ENCODE measurements at regions not wholly inside any gene's neighbourhood (a gene's known extent, or its start where the extent isn't known, plus 50 kb on each side); places are given as distances from the start of the nearest gene placed in this dataset.

GRCh38 chr22:48923996-48924395, 903.7 kb downstream of the BRD1 start:
- H3K4me3 ChIP-seq (ENCODE audit: low read depth, low read length) = no peak overlapping the region
- no peak for TF ChIP-seq CTCF (conservative IDR thresholded peaks at IDR 0.05; ENCODE audit: low read depth, low read length)
- no peak for DNase-seq (ENCODE audit: low read depth)

- DNase-seq (ENCODE audit: low read depth) = no peak
- no peak for TF ChIP-seq CTCF (conservative IDR thresholded peaks at IDR 0.05; ENCODE audit: low read depth, low read length)
- H3K4me3 ChIP-seq (ENCODE audit: low read depth, low read length) = no peak overlapping the region
Measured at GRCh38 chr22:48923165-48923865, 904.4 kb downstream of the BRD1 start.

DNA sequence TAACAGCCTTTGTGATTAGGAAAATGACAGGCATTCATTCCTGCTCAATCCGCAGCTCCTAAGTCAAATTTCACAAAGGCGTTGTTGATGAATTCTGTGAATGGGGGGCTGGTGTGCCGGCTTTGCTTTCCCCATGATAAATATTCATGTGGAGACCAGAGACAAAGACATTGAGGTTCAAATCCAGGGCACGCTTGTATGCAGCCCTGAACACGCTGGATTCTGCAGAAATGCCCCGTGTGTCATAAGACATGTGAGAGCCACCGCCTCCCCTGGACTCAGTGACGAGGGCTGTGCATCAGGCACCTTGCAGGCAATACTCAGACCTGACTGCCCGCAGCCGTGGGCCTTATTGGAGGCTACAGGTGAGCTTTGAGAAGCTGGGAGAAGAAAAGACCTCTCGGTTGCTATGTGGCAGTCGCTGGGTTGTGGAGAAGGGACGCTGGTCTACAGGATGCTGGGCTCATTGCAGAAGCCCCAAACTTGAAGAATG, 906.2 kb downstream of the BRD1 start:
- DNase-seq (ENCODE audit: low read depth) = no peak
- H3K4me3 ChIP-seq (ENCODE audit: low read depth, low read length) = no peak overlapping the region
- no peak for TF ChIP-seq CTCF (conservative IDR thresholded peaks at IDR 0.05; ENCODE audit: low read depth, low read length)

GRCh38 chr22:48920776-48921241, 906.9 kb downstream of the BRD1 start:
- no peak overlapping the region for H3K4me3 ChIP-seq (ENCODE audit: low read depth, low read length)
- TF ChIP-seq CTCF (conservative IDR thresholded peaks at IDR 0.05; ENCODE audit: low read depth, low read length) = no peak
- DNase-seq (ENCODE audit: low read depth) = no peak

DNA sequence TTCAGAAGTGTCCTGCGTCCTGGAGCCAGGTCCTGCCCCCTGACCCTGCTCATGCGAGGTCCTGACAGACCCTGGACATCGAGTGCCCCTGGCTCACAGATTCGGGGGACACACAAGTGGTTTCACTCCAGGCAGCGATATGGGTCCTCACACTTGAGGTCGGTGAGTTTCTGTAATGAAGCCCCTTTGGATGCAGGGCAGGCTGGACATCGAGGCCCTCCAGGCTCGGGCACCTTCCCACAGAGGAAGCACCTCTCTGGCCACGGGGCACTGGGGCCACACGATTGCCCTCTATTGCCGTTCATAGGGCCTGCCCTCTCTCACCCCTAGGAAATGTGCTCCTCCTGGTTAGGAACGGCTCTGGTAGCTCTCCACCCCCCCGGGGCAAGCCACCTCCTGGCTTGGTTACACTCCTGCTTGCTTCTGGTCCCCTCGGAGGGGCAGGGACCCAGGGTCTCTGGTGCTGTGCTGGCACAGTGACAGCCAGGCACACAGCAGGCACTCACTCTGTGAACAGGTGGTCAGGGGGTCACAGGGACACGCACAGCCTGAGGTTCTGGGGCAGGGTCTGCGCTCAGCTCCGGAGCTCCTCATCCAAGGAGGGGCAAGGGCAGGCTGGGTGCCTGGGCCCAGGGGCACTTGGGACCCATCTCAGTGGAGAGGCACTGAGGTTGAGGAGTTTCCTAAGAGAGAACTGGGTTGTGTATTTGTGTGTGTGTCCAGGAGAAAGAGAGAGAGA, 907.7 kb downstream of the BRD1 start:
- TF ChIP-seq CTCF (conservative IDR thresholded peaks at IDR 0.05; ENCODE audit: low read depth, low read length) = no peak
- no peak overlapping the region for H3K4me3 ChIP-seq (ENCODE audit: low read depth, low read length)
- DNase-seq (ENCODE audit: low read depth) = no peak

- TF ChIP-seq CTCF (conservative IDR thresholded peaks at IDR 0.05; ENCODE audit: low read depth, low read length) = no peak
Measured at GRCh38 chr22:48919187-48919590, 908.5 kb downstream of the BRD1 start.

More at GRCh38 chr22:48919187-48919590, 908.5 kb downstream of the BRD1 start:
- H3K4me3 ChIP-seq (ENCODE audit: low read depth, low read length) = no peak overlapping the region
- DNase-seq (ENCODE audit: low read depth) = no peak
